Cerebellar nuclear complex (tissue), 1 donor: ENCODE measurements at regions not wholly inside any gene's neighbourhood (a gene's known extent, or its start where the extent isn't known, plus 50 kb on each side); places are given as distances from the start of the nearest gene placed in this dataset.

Source experiments
- DNase-seq, 2 experiments: peaks; one replicate each; lab custom pipeline; 2025; lab: John Stamatoyannopoulos, UW

DNA sequence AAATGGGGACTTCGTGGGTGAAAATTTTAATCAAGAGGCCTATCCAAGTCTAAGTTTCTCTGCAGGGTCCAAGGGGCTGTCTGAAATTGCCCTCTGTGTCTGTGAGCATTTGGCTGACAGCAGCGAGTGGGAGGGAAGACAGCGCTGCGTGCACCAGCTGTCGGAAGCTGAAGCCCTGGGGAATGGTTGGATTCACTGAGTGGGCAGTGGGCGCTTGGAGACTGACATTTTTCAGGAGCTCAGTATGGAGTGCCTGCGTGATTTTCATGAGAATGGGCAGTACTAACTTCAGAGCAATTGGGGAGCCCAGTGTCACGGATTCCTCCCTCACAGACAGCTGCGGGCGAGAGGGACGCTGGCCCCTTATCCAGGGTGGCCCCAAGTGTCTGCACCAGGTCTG lies 388.8 kb upstream of the B3GAT1 start:
- DNase-seq = no peak

DNA sequence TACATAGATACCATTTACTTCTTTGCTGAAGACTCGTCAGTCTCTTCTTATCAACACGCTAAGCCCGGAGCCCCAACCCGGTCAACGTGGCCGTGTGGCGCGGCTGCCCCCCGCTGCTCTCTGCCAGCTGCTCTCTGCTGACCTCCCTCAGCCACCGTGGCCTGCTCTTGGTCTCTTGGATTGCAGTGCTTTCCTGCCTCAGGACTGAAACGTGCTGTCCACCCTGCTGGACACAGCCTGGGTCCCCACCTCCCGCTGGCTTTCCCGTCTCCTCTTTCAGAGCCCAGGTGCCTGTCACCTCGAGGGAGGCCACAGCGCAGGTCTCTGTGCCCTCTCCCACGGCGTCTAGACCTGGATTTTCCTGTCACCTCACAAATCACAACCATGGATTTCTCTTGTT lies 388.1 kb upstream of the B3GAT1 start:
- DNase-seq = no peak

DNA sequence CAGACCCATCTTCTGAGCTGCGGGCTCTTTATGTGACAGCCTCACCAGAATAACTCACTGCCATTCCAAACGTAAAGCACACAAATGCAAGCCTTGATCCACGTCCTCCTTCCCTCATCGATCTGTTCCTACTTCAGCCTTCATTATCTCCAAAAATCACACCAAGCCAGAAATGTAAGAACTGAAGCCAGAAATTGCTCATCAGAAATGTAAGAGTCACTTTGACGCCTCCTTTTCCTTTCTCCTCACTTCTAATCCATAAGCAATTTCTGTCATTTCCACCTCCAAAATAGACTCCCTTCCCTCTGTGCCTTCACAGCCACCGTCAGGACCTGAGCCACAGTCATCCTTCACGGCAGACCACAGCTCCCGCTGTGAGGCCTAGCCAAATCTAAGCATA lies 387.3 kb upstream of the B3GAT1 start:
- no peak for DNase-seq

DNA sequence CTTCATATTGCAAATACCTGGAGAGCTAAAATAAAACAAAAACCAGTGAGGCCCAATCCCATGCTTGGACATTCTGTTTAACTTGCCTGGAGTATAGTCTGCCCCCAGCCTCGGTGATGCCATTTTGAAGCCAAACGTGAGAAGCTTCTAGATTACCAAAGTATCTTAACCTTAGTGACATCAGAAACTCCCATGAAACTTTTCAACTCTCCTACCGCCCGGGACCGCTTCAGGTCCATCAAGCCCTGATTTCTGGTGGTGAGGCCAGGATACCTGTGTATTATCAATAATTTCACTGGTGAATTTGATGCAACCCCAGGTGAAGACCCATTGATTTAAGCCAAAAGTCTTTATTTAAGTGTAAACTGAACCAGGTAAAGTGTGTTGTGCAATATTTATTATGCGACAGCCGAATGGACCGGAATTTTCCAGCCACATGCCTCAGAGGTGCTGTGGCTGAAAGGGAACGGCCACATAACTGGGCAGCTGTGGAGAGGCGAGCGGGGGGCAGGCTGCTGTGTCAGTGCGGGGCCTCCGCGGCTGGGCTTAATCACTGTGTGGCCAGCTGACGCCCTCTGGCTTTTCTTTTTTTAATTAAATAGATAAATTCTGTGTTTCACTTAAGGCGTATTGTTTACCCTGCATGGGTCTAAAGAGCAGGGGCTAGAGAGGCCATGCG lies 385.5 kb upstream of the B3GAT1 start:
- DNase-seq = no peak

DNA sequence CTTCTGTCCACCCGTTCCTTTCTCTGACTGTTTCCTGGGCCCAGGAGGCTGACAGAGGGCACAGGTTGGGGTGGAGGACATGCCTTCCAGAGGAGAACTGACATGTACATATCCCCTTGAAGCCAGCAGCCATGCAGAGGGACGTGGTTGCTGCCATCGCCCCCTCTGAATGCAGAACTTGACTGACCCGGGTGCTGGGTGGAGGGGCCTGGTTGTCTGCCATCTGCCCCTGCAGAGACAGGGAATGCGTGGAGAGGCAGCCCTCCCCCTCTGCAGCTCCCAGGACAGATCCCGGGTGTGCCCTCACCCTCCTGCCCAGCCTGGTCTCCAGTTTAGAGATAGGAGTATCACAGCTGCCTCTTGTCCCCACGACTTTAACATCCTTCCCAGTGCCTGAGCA lies 383.0 kb upstream of the B3GAT1 start:
- no peak for DNase-seq

DNA sequence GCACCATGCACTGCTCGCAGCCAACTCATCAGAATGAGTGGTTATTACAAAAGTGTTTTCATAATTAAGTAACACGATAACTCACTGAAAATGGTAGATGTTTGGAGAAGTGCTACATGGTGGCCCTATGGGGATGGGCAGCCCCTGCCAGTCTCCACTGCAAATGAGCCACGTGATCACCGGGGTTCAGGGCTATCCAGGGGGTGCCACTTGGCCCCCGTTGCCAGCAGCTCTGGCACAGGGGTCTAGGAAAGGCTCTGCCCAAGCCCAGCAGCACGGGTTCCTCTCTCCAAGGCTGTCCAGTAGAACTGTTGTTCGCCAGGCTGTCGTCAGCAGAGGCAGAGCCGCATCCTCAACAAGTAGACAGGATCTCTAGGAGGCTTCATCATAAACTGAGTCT lies 382.1 kb upstream of the B3GAT1 start:
- no peak for DNase-seq

DNA sequence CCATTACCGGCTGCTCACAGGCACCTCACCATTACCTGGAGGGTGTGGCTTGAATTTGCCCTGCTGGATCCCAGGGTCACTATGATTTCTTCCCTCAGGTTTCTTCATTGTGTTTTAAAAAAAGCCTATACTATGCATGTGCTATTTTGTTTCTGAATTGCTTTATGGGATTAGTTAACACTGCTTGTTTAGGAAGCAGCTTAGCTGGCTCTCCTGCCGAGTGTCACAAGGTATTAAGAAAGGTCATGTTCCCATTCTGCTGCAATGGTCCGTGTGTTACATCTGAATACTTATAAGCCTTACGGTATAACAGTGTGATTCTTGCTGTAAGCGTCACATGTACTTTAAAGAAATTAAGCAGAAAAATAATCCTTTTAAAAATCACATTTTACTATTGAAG lies 380.6 kb upstream of the B3GAT1 start:
- DNase-seq = no peak

DNA sequence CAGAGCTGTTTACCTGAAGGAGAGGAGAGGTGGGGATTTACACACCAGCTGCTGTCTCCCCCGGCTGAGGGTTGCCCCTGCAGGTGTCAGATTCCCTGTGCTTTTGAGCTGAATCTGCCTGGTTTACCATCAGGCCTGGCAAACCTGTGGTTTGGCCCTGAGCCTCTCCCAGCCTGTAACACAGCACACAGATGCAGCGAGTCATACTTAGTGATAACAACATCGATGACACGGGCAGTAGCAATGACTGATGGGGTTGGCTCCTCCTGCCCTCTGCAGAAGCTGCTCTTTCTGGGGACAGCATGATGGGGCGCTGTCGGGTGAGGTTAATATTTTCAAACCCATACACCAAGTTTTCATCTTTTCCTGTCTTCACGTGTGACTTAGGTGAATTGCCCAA lies 380.0 kb upstream of the B3GAT1 start:
- DNase-seq = no peak

DNA sequence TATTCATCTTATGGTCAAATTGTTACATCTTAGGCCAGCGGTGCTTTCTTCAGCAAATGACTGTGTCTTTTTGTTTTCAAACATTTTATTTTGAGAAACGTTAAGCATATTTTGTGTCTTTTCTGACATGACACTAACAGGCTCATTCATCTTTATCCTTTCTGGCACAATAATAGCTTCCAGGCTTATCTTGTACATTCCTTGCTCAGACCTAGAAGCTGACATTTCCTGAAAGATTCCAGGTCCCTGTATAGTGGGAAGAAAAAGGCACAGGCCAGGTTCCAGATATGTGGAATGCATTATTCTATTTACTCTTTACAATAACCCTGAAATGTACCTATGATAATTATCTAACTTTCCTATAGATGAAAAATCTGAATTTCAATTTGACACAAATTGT lies 379.1 kb upstream of the B3GAT1 start:
- no peak for DNase-seq

DNA sequence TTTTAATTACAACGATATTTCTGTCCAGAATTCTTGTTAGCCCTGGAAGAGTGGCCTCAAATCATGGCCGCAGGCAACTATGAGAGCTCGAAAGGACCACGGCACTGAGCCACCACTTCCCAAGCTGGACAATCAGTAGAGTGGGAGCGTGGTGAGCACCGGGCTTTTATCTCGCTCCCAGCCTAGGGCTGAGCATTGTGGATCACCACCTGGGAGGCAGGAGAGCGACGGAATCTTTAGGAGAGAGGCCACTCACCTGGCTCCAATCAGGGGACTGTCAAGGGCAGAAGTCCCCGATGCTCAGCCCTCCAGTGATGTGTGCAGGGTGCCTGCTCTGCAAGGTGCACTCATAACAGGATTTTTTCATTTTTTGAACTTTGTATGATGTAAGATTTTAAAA lies 377.1 kb upstream of the B3GAT1 start:
- no peak for DNase-seq

DNA sequence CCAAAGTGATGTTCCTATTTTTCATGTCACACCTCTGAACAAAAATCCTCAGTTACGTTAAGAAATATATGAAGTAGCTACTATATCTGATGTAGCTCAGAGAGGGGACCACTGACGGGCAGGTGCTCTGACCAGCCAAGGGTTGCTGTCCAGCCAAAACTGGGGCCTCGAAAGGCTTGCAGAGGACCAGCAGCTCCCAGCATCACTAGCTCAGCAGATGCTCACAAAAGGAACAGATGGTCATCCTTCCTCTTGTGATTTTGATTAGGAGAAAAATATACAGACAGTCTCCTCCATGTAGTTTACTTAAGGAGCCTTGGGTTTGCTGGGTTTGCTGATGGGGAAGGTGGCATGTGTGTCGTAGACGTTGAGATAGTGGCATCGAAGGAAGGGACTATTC lies 374.6 kb upstream of the B3GAT1 start:
- no peak for DNase-seq

DNA sequence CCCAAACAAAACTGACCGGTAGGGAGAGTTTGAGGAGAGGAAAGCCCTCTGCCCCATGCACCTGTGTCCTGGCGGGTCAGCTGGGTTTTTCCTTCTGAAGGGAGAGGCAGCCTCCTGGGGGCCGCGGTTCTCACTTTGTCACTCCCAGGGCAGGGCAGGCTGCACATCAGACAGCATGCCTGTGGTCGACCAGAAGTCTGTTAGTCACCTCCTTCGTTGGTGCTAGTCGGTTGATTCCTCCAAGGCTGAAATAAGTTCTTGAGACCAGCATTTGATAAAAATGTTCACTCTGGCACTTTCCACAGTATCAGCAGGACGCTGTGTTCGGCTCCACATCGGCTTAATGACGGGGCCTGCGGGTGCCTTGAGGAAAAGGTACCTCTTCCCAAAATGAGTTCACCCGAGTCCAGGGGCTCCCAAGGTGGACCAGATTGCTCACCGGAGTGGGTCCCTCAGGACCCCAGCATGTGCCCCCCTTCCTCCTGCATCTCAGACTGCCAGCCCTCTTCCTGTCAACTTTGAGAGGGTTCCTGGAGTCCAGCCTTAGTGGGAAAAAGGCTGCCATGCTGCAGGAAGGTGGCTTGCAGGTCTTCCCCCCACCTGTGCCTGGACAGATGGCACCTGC lies 373.7 kb upstream of the B3GAT1 start:
- no peak for DNase-seq

DNA sequence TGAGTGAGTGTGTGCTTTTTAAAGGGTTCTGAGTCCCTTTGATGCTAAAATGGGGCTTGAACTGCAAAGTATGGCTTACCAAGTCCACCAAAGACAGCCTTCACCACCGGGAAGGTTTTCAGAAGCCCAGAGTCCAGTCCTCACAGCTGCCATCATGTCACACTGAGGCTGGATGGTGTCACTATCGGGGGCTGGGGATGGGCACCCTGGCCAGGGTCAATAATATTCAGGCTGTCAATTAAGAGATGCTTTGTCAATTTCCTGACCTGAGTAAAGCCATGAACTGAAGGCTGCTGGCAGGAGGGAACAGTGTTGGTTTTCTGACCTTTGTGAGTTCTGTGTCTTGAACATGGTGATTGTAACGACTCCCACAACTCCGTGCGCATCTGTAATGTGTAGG lies 373.0 kb upstream of the B3GAT1 start:
- DNase-seq = no peak

DNA sequence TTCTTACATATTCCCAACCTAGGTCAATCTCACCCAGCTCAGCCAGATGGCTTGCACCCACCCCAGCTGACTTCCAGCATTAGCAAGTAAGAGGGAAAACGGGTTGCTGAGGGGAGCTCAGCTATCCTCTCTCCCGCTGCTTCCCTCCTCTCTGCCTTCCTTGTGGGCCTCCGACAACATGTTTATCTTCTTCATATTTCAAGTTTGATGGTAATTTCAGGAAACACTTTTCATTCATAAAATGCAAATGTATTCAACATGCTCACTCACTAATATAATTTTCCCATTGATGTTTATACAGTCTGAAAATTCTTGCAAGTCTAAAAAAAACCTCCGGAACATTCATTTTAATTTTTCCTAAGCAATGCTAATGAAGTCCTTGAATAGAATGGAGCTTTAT lies 372.5 kb upstream of the B3GAT1 start:
- no peak for DNase-seq

DNA sequence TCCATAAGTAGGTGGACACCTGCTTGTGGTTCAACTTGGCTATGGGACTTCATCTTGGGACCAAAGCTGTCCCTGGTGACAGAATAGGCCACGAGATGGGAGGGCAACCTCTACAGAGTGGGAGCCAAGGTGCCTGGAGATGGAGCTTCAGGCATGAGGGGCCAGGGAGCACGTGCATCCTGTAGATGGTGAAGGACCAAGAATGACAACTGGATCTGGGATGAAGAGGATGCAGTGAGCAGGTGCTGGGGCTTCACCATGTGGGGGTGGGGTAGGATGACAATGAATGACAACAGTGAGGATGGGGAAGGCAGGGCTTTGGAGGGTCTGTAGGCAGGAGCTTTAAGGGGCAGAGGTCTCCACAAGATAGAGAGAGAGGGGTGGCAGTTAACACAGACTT lies 372.0 kb upstream of the B3GAT1 start:
- no peak for DNase-seq

DNA sequence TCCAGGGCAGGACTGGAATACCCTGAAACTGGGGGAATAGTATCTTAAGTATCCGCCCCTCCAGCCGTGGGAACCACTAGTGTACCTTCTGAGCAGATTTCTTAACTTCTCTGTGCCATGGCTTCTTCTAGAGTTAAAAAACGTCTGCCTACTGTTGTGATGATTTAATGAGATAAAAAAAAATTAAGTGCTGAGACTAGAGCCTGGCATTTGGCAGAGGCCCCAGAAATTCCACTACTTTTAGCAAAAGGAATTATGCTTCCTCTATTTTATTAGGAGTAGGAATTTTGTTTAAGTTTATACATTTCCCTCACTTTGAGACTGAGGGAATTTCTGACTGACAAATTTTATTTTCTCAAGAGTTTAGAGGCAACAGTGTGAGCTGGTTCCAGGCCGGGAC lies 371.2 kb upstream of the B3GAT1 start:
- no peak for DNase-seq

DNA sequence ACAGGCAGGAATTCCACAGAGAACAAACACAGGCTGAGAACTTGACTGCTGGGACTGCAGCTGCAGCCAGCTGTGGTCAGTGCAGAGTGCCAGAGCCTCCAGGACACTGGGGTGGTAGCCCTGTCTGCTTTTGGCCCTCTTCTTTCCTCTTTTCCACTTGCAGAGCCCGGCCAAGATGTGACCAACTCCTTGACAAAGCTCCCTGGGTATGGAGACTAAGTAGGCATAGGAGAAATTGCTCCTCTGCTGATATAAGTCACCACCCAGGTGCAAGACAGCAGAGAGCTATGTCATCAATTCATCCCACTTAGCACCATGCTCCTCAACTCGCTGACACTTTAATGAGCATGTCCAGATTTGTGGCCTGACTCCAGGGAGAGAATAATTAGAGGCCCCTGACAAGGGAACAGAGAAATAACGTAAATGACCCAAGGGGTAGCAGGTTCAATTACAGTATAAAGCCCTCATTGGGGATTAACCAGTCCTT lies 369.4 kb upstream of the B3GAT1 start:
- DNase-seq = no peak

DNA sequence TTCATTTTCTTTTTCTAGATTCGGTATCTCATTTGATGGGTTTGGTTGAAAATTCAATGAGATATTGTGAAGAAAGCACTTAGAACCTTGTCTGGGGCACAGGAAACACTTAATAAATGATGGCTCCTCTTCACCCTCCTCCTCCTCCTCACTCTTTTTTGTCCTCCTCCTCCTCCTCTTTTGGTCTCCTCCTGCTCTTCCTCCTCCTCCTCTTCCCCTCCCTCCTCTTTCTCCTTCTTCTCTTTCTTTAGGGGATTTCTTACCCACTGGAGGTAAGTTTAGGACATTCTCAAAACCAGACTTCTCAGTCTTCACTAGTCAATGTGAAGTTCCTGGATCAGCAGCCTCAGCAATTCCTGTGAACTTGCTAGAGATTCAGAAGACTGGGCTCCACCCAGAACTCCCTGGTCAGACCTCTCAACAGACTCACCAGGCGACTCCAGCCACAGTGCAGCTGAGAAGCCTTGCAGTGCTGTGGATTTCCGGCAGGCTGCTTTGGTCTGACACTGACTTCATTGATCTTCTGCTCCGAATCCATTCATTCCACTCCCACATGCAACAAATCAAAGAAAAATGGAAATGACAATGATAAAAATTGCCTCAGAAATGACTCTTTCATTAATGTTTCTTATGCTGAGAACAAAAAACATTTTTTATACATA lies 368.6 kb upstream of the B3GAT1 start:
- DNase-seq = no peak

DNA sequence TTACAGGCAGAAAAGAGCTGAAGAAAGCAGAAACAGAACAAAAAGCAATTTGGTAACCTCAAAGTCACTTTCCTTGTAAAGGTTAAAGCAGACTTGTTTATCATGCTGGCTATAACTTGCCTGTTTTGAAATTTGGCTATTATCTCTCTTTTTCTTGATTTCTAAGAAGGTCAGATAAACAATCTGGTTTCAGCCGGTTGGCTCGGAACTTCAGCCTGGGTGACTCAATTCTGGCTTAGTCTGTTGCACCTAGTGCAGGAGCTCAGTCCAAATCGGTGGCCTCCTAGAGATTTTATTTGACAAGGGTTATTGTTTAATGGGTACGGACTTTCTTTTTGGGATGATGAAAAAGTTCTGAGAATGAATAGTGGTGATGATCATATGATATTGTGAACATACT lies 367.1 kb upstream of the B3GAT1 start:
- no peak for DNase-seq

DNA sequence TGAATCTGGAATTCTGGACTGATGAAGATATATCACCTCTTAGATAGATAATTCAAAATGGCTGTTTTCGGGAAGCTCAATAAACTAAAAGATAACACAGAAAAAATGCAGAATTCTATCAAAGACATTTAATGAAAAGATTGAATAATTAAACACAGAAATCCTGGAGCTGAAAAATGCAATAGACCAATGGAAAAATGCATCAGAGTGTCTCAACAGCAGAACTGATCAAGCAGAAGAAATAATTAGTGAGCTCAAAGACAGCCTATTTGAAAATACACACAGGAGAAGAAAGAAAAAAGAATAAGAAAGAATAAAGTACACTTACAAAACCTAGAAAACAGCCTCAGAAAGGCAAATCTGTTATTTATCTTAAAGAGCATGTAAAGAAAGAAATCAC lies 356.4 kb upstream of the B3GAT1 start:
- DNase-seq = no peak

DNA sequence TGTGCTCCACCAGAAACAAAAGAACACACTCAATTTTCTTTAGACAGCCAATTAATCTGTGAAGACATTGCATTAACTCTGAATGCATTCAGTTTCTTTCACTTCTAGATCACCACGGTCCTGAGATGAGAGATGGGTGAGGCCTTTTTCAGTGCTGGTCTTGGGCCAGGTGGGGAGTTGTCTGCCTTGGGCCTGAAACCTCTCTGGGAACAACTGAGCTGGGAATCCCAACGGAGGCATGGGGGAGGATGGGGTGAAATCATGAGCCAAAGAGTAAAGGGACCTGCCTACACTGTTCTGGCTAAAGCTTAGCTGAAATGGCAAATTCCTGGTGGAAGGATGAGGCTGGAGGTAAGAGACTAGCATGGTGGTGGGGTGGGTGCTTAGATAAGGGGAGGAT lies 353.5 kb upstream of the B3GAT1 start:
- no peak for DNase-seq

DNA sequence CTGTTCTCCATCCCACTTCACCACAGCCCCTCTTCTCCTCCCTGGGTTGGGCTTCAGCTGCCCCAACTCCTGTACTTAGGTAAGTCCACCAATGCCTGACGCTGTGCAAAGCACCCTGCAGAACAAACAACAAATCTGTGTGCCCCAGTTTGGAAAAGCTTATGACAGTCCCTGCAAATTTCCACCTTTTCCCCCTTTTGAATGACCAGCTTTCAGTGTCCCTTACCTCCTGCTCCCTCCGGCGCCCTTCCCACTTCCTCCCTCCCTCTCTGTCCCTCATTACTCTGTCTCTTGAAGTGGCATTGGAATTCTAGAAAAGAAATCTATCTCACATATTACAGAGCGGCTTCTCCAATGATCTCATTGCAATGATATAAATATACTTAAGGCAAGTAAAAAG lies 352.9 kb upstream of the B3GAT1 start:
- no peak for DNase-seq

DNA sequence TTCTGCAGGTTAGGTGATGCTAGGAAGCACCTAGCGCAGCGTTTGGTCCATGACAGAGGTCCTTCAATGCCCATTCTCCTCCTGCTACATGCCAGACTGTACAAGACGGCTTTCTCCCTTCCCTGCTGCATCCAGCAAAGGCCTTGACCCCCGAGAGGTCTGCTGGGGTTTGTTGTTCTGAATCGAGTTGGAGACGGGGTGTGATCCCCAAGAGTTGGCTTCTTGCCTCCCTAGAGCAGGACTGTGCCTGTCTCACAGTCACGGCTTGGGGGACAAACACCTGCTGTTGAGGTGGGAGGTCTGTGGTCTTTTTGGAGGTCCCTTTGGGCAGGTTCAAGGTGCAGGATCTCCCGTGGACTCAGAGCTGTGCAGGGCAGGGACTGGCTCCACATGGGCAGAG lies 352.3 kb upstream of the B3GAT1 start:
- no peak for DNase-seq

DNA sequence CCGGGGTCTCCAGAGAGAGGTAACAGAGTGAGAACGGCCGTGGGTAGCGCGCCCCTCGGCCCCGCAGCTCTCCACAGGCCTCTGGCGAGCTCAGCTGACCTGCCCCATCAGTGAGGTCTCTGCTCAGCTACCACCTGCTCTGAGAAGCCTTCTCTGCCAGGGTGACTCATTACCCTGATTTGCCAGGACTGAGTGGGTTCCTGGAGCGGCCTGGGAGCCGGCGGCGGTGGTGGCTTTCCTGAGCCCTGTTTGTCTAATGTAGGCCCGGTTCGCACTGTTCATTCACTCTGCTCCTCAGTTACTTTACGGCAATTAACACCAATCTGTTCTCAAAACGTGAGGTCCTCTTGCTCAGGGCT lies 351.0 kb upstream of the B3GAT1 start:
- DNase-seq = no peak
